ENCODE measurements at regions not wholly inside any gene's neighbourhood (a gene's known extent, or its start where the extent isn't known, plus 50 kb on each side); places are given as distances from the start of the nearest gene placed in this dataset.
"Not testable (repeated sequence)": the region's sequence is repeated elsewhere in the genome, so short reads cannot be mapped to it uniquely, and the experiment has no call there.

- DNase-seq (ENCODE audit: low read depth): no peak
Observed at GRCh38 chr3:176190755-176191154, 1006.5 kb downstream of the TBL1XR1 start.

GRCh38 chr3:176183181-176183580, 1014.1 kb downstream of the TBL1XR1 start:
- no peak for DNase-seq (ENCODE audit: low read depth)

- no peak for DNase-seq (ENCODE audit: low read depth)
Observed at GRCh38 chr3:176174060-176174459, 1023.2 kb downstream of the TBL1XR1 start.

- no peak for DNase-seq (ENCODE audit: low read depth)
Observed at GRCh38 chr3:176172492-176172891, 1024.8 kb downstream of the TBL1XR1 start.

- no peak for DNase-seq (ENCODE audit: low read depth)
Observed at GRCh38 chr3:176167272-176167671, 1030.0 kb downstream of the TBL1XR1 start.

GRCh38 chr3:176160997-176161396, 1036.3 kb downstream of the TBL1XR1 start:
- no peak for DNase-seq (ENCODE audit: low read depth)

GRCh38 chr3:176159796-176160195, 1037.5 kb downstream of the TBL1XR1 start:
- no peak for DNase-seq (ENCODE audit: low read depth)

GRCh38 chr3:176155012-176155411, 1042.3 kb downstream of the TBL1XR1 start:
- no peak for DNase-seq (ENCODE audit: low read depth)

GRCh38 chr3:176149567-176149966, 1047.7 kb downstream of the TBL1XR1 start:
- no peak for DNase-seq (ENCODE audit: low read depth)

- no peak for DNase-seq (ENCODE audit: low read depth)
Observed at GRCh38 chr3:176147251-176147650, 1050.0 kb downstream of the TBL1XR1 start.

- DNase-seq (ENCODE audit: low read depth): no peak
Observed at GRCh38 chr3:176141837-176142236, 1055.4 kb downstream of the TBL1XR1 start.

GRCh38 chr3:176120507-176120906, 1076.8 kb downstream of the TBL1XR1 start:
- DNase-seq (ENCODE audit: low read depth): no peak

- DNase-seq (ENCODE audit: low read depth): no peak
Observed at GRCh38 chr3:176119826-176120225, 1077.5 kb downstream of the TBL1XR1 start.

GRCh38 chr3:176106380-176106779, 1090.9 kb downstream of the TBL1XR1 start:
- no peak for DNase-seq (ENCODE audit: low read depth)

- DNase-seq (ENCODE audit: low read depth): no peak
Observed at GRCh38 chr3:176097027-176097426, 1100.3 kb downstream of the TBL1XR1 start.

- not testable (repeated sequence) for DNase-seq (ENCODE audit: low read depth)
Observed at GRCh38 chr3:176093892-176094291, 1103.4 kb downstream of the TBL1XR1 start.

GRCh38 chr3:176090727-176091126, 1106.6 kb downstream of the TBL1XR1 start:
- no peak for DNase-seq (ENCODE audit: low read depth)

- no peak for DNase-seq (ENCODE audit: low read depth)
Observed at GRCh38 chr3:176088962-176089383, 1108.3 kb downstream of the TBL1XR1 start.

- no peak for DNase-seq (ENCODE audit: low read depth)
Observed at GRCh38 chr3:176087066-176087697, 1110.1 kb downstream of the TBL1XR1 start.

- DNase-seq (ENCODE audit: low read depth): no peak
Observed at GRCh38 chr3:176079785-176080184, 1117.5 kb downstream of the TBL1XR1 start.

- DNase-seq (ENCODE audit: low read depth): no peak
Observed at GRCh38 chr3:176078906-176079305, 1118.4 kb downstream of the TBL1XR1 start.

GRCh38 chr3:176075491-176075890, 1121.8 kb downstream of the TBL1XR1 start:
- no peak for DNase-seq (ENCODE audit: low read depth)

GRCh38 chr3:176075046-176075445, 1122.2 kb downstream of the TBL1XR1 start:
- DNase-seq (ENCODE audit: low read depth): no peak

GRCh38 chr3:176074096-176074495, 1123.2 kb downstream of the TBL1XR1 start:
- DNase-seq (ENCODE audit: low read depth): no peak
